ENCODE measurements at regions not wholly inside any gene's neighbourhood (a gene's known extent, or its start where the extent isn't known, plus 50 kb on each side); places are given as distances from the start of the nearest gene placed in this dataset.

DNA sequence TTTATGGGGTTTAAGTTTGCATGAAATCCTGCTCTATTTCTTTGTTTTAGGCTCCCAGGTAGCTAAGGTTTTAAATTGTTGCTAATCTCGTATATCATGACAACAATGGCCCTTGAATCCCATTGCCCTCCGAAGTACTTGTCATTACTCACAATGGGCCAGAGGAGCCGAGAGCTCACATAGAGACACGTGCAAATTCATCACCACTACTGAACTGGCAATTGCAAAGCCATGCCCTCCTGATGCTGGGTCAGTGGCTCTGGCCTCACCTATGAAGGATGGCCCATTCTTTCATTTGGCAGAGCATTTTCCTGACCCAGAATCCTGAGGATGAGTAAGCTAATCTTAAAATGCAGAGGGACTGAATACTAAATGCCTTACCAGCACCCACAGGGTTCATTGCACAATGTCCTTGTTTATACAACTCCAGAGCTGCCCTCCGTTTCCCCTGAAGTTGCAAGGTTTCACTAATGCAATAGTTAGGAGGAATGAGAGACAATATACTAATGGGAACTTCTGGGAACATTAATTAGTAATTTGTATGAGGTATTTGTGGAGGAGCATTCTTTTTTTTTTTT lies 71.6 kb upstream of the GAREM1 start:
- no peak for DNase-seq

DNA sequence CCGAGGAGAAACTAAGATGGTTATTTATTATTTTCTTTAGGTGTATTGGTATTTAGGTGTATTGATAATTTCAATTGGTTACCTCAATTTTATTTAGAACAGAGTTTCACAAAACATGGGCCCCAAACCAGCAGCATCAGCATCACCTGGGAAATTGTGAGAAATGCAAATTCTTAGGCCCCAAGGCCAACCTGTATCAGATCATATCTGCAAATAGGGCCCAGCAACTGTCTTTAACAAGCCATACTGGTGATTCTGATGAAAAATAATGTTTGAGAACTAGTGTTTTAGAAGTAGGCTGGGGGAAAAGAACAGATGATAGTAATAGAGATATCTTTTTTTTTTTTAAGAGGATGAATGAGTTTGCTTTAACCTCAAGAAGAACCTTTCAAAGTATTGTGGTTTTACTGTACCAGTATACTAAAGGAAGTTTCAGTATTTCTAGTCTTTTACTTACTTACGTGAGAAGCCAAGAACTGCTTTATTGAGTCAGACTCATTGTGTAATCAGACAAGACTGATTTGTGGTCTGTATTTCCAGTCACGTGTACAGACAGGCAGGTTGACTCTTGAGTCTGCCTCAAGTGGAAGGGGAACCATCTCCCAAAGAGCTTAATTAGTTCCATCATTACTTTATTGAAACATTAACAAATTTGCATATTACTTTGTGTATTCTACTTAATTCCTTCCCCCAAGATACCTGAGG lies 60.4 kb upstream of the GAREM1 start:
- no peak for DNase-seq

GRCh38 chr18:32529722-32530420 lies 59.2 kb upstream of the GAREM1 start:
- no peak for DNase-seq

- DNase-seq = no peak
Measured at GRCh38 chr18:32520771-32521170, 50.1 kb upstream of the GAREM1 start.
